Nephron progenitor cell (in vitro differentiated cells): ENCODE measurements at regions not wholly inside any gene's neighbourhood (a gene's known extent, or its start where the extent isn't known, plus 50 kb on each side); places are given as distances from the start of the nearest gene placed in this dataset.

Experiments used
- DNase-seq: peaks from one replicate; pipeline ENCODE4 v3.0.0; 2021
- H3K27ac Mint-ChIP-seq: 2 replicates; pipeline ENCODE4 v1.8.0; 2021; ENCODE audit warnings: mild to moderate bottlenecking, moderate library complexity, mixed read lengths
- H3K27me3 Mint-ChIP-seq: 2 replicates; pipeline ENCODE4 v1.8.0; 2021; ENCODE audit warnings: mild to moderate bottlenecking, low read depth, mixed read lengths; ENCODE audit not compliant: poor library complexity
- H3K36me3 Mint-ChIP-seq: 2 replicates; pipeline ENCODE4 v1.8.0; 2021; ENCODE audit warnings: low read depth, mixed read lengths
- H3K4me1 Mint-ChIP-seq: 2 replicates; pipeline ENCODE4 v1.8.0; 2021; ENCODE audit warnings: mixed read lengths
- H3K4me3 Mint-ChIP-seq: 2 replicates; pipeline ENCODE4 v1.8.0; 2021; ENCODE audit warnings: mild to moderate bottlenecking, moderate library complexity, mixed read lengths
- H3K9me3 Mint-ChIP-seq: 2 replicates; pipeline ENCODE4 v1.8.0; 2021; ENCODE audit warnings: mild to moderate bottlenecking, moderate library complexity, mixed read lengths
- TF ChIP-seq, protein P1 (sequence below): fragments of 200-600 bp; sonication (generic); IDR thresholded peaks from 2 replicates; pipeline ENCODE4 v1.5.0; 2021; ENCODE audit warnings: antibody characterized with exemption

DNA sequence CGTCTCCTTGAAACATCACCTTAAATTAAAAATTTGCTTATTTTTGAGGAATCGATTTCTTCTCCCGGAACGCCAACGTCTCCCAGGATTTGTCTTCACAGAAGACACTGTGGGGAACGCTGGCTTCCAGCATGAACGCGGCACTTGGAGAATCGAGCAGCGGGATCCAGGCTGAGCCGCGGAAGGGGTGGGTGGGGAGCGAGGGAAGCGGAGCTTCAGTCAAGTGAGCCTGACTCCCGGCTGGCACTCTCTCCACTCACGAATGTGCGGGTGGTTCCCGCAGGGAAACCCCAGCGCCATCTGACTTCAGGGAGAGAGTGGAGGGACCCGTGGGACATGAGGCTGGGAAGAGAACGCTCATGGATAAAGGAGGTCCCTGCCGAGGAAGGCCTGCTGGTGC, 506.0 kb upstream of the TMEM132C start:
- no peaks in the 10 kb centered on the region for H3K4me1 Mint-ChIP-seq
- H3K9me3 Mint-ChIP-seq: peaks cover 30% of the 10 kb centered on the region
- TF ChIP-seq, protein P1, sequence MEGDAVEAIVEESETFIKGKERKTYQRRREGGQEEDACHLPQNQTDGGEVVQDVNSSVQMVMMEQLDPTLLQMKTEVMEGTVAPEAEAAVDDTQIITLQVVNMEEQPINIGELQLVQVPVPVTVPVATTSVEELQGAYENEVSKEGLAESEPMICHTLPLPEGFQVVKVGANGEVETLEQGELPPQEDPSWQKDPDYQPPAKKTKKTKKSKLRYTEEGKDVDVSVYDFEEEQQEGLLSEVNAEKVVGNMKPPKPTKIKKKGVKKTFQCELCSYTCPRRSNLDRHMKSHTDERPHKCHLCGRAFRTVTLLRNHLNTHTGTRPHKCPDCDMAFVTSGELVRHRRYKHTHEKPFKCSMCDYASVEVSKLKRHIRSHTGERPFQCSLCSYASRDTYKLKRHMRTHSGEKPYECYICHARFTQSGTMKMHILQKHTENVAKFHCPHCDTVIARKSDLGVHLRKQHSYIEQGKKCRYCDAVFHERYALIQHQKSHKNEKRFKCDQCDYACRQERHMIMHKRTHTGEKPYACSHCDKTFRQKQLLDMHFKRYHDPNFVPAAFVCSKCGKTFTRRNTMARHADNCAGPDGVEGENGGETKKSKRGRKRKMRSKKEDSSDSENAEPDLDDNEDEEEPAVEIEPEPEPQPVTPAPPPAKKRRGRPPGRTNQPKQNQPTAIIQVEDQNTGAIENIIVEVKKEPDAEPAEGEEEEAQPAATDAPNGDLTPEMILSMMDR: no peak
- no peaks in the 10 kb centered on the region for H3K36me3 Mint-ChIP-seq
- H3K4me3 Mint-ChIP-seq: no peak overlapping the region
- DNase-seq: no peak
- H3K27ac Mint-ChIP-seq: no peak overlapping the region
- H3K27me3 Mint-ChIP-seq: peaks cover 7% of the 10 kb centered on the region

DNA sequence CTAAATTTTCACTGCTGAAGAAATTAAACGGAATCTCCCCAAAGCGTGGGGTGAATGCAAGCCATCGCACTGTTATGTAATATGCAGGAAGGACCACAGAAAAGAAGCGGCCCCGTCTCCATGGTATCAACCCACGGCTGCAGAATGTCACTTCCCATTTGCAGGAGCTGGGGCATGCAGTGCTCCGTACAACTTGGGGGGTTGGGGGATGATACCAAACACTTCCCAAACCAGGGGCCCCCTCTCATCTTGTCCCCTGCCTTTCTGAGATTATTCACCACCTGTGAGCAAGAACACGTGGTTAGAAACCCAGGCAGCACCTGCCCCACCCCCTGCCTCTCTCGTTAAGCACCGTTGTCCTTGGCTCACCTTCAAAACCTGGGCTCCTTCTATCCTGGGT, 505.1 kb upstream of the TMEM132C start:
- H3K4me3 Mint-ChIP-seq: no peak overlapping the region
- no peaks in the 10 kb centered on the region for H3K36me3 Mint-ChIP-seq
- H3K27ac Mint-ChIP-seq: no peak overlapping the region
- H3K4me1 Mint-ChIP-seq: no peaks in the 10 kb centered on the region
- H3K27me3 Mint-ChIP-seq: peaks cover 7% of the 10 kb centered on the region
- TF ChIP-seq, protein P1: no peak
- peaks cover 21% of the 10 kb centered on the region for H3K9me3 Mint-ChIP-seq
- DNase-seq: no peak

DNA sequence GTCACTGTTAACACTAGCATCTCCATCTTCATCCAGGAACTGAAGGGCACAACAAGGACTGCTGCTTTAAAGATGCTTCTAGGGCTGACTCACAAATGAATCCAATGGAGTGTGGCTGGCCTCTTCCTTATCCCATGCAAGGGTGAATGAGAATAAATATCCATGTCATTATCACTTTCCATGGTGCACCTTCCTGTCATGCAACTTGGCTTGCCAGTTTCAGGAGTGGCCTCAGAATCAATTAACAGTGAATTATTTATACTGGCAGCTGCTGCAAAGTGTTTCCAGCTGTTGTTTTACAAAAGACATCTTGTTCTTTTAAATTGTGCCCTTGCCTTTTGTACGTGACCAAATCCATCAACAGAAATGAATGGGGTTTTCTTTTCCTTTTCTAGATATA, 499.3 kb upstream of the TMEM132C start:
- TF ChIP-seq, protein P1: no peak
- Mint-ChIP-seq H3K27ac (no peak overlapping the region), H3K9me3 (peaks cover 20% of the 10 kb centered on the region), H3K4me3 (no peak overlapping the region), H3K36me3 (no peaks in the 10 kb centered on the region), H3K27me3 (peaks cover 11% of the 10 kb centered on the region), H3K4me1 (no peaks in the 10 kb centered on the region)
- no peak for DNase-seq

DNA sequence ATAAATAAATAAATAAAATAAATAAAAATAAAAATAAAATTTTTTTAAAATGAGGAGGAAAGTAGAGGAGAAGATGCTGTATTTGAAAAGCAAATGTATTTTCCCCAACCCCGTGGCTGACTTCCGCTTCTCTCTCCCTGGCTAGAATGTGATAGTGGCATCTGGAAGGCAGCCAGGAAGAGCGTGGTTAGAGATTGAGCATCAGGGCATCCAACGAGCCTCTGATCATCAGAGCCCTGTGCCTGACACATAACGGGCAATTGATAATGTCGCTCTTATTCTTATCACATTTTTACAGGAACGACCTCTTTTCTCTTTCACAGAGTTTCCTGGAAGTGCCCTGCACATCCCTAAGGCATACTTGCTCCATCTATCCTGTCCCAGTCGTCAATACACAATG, 496.9 kb upstream of the TMEM132C start:
- Mint-ChIP-seq H3K4me3 (no peak overlapping the region), H3K36me3 (no peaks in the 10 kb centered on the region), H3K27me3 (peaks cover 26% of the 10 kb centered on the region), H3K9me3 (peaks cover 6% of the 10 kb centered on the region), H3K4me1 (peaks cover 10% of the 10 kb centered on the region), H3K27ac (no peak overlapping the region)
- TF ChIP-seq, protein P1: no peak
- no peak for DNase-seq

DNA sequence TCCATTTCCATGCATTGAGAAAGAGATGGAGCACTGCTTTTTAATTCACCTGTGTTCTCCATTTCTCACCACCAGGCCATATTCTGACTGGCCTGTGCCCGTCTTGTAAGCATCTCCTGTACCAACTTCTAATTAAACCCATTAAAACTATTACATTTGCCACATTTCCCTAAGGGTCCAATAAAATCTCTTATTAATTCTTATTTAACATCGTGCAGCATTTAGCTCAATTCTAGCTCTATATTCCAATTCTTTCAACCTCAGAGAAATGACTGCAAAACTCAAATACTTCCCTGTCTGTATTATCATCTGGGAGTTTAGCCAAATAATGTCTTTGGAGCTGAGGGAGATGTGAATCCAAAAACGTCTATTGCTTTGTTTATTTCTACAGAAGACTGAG, 495.4 kb upstream of the TMEM132C start:
- no peaks in the 10 kb centered on the region for H3K36me3 Mint-ChIP-seq
- H3K9me3 Mint-ChIP-seq: peaks cover 6% of the 10 kb centered on the region
- peaks cover 10% of the 10 kb centered on the region for H3K4me1 Mint-ChIP-seq
- H3K27me3 Mint-ChIP-seq: peaks cover 29% of the 10 kb centered on the region
- no peak overlapping the region for H3K4me3 Mint-ChIP-seq
- no peak for DNase-seq
- no peak overlapping the region for H3K27ac Mint-ChIP-seq
- TF ChIP-seq, protein P1: no peak

DNA sequence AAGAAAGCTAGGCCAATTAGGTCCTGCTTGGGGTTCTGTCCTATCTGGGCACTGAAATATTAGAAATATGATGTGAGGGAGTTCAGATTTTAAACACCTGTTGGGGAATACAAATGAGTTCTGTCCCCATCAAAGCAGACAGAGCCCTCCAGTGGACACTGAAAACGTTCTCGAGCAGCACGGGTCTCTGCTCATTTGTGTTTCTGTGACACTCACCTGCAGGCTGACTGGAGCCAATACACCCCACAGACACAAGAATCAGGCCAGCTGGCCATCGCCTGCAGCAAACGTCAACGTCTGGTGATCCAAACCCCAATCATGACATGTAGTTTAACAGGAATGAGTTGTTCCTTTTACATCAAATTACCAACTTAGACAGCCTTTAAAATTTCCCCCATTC, 493.4 kb upstream of the TMEM132C start:
- peaks cover 4% of the 10 kb centered on the region for H3K9me3 Mint-ChIP-seq
- no peaks in the 10 kb centered on the region for H3K36me3 Mint-ChIP-seq
- TF ChIP-seq, protein P1: no peak
- no peak for DNase-seq
- no peak overlapping the region for H3K4me3 Mint-ChIP-seq
- H3K4me1 Mint-ChIP-seq: peaks cover 10% of the 10 kb centered on the region
- H3K27ac Mint-ChIP-seq: no peak overlapping the region
- peaks cover 29% of the 10 kb centered on the region for H3K27me3 Mint-ChIP-seq
